K562 (cell line): ENCODE measurements at regions not wholly inside any gene's neighbourhood (a gene's known extent, or its start where the extent isn't known, plus 50 kb on each side); places are given as distances from the start of the nearest gene placed in this dataset.

Source experiments
- ARID3B ChIP-seq: fragments of 250-450 bp; sonication (Bioruptor Pico); IDR thresholded peaks from 2 replicates; pipeline ENCODE4 v1.4.0; 2020; ENCODE audit warnings: borderline replicate concordance
- ATF3 ChIP-seq, 2 experiments: fragments of 450-650 bp in 1 of 2; sonication (generic) in 1 of 2; formaldehyde crosslinking in 1 of 2; IDR thresholded peaks in 1 of 2; conservative IDR thresholded peaks in 1 of 2; 2 replicates each; pipeline versions ENCODE4 v1.6.1 to v1.8.1; 2016 to 2023; ENCODE audit warnings: mild to moderate bottlenecking in 2 of 2, moderate library complexity in 2 of 2, inconsistent platforms in 1 of 2, missing genetic modification reagents in 1 of 2
- CBX2 ChIP-seq: fragments of 200-600 bp; sonication (generic); IDR thresholded peaks from one replicate; pipeline ENCODE4 v1.6.1; 2012; ENCODE audit warnings: mild to moderate bottlenecking, low read length, inconsistent platforms; ENCODE audit not compliant: insufficient read depth, poor library complexity, severe bottlenecking
- CREM ChIP-seq: IDR thresholded peaks from 2 replicates; pipeline ENCODE4 v1.6.1; 2014; ENCODE audit warnings: antibody characterized with exemption, low read depth
- CXXC5 ChIP-seq: fragments of 250-450 bp; sonication (Bioruptor Pico); IDR thresholded peaks from 2 replicates; pipeline ENCODE4 v1.8.0; 2022; ENCODE audit warnings: inconsistent platforms, mild to moderate bottlenecking, moderate library complexity
- DPF2 ChIP-seq: fragments of 450-650 bp; IDR thresholded peaks from 2 replicates; pipeline ENCODE4 v1.6.1; 2016
- FOS ChIP-seq: IDR thresholded peaks from 3 replicates; pipeline ENCODE4 v1.6.1; 2011; ENCODE audit not compliant: insufficient read length; ENCODE audit errors: extremely low read depth
- FUS ChIP-seq: fragments of 200-400 bp; formaldehyde crosslinking; optimal IDR thresholded peaks from 2 replicates; pipeline ENCODE3; 2017; ENCODE audit warnings: low read depth, low read length
- JUN ChIP-seq, 2 experiments: sonication (generic) in 1 of 2; formaldehyde crosslinking in 1 of 2; IDR thresholded peaks; 2 replicates each; pipeline versions ENCODE4 v1.6.1 to v1.8.0; 2012 to 2022; ENCODE audit warnings: borderline replicate concordance in 2 of 2, mild to moderate bottlenecking in 2 of 2, improper control_type of control experiment in 1 of 2, low read depth in 1 of 2, low read length in 1 of 2, missing genetic modification reagents in 1 of 2
- JUND ChIP-seq, 2 experiments: IDR thresholded peaks; 2 replicates in 1 of 2; 3 replicates in 1 of 2; pipeline ENCODE4 v1.6.1; 2011; ENCODE audit warnings: borderline replicate concordance in 2 of 2, low read depth in 2 of 2, low read length in 2 of 2, improper control_type of control experiment in 1 of 2, missing biosample characterization in 1 of 2, missing genetic modification characterization in 1 of 2, missing genetic modification reagents in 1 of 2
- KLF6 ChIP-seq: fragments of 250-450 bp; sonication (Bioruptor Pico); IDR thresholded peaks from 2 replicates; pipeline ENCODE4 v1.4.0; 2020; ENCODE audit warnings: mild to moderate bottlenecking, moderate library complexity, borderline replicate concordance
- LEF1 ChIP-seq: fragments of 450-650 bp; IDR thresholded peaks from 2 replicates; pipeline ENCODE4 v1.6.1; 2016; ENCODE audit warnings: mild to moderate bottlenecking
- MYBL2 ChIP-seq, 2 experiments: fragments of 450-650 bp in 1 of 2; sonication (generic) in 1 of 2; formaldehyde crosslinking in 1 of 2; IDR thresholded peaks; 2 replicates each; pipeline versions ENCODE4 v1.6.1 to v1.8.1; 2017 to 2022; ENCODE audit warnings: borderline replicate concordance in 1 of 2, inconsistent platforms in 1 of 2, low read depth in 1 of 2, mild to moderate bottlenecking in 1 of 2, missing genetic modification reagents in 1 of 2, moderate library complexity in 1 of 2
- NR2C2 ChIP-seq, 2 experiments: fragments of 200-800 bp in 1 of 2; sonication (Bioruptor generic) in 1 of 2; sonication (generic) in 1 of 2; formaldehyde crosslinking in 1 of 2; IDR thresholded peaks; 2 replicates each; pipeline versions ENCODE4 v1.6.1 to v1.8.0; 2016 to 2022; ENCODE audit warnings: mild to moderate bottlenecking in 1 of 2, missing compliant biosample characterization in 1 of 2, missing genetic modification characterization in 1 of 2, missing genetic modification reagents in 1 of 2
- PATZ1 ChIP-seq: fragments of 250-450 bp; sonication (Bioruptor Pico); IDR thresholded peaks from 2 replicates; pipeline ENCODE4 v1.5.0; 2020; ENCODE audit warnings: mild to moderate bottlenecking, borderline replicate concordance
- TBL1XR1 ChIP-seq, 2 experiments: IDR thresholded peaks; 2 replicates each; pipeline ENCODE4 v1.6.1; 2012; ENCODE audit warnings: improper control_type of control experiment in 2 of 2, low read length in 2 of 2, mild to moderate bottlenecking in 1 of 2
- YY1 ChIP-seq, 3 experiments: IDR thresholded peaks; 2 replicates each; pipeline ENCODE4 v1.6.1; 2011; ENCODE audit warnings: low read length in 2 of 3, mild to moderate bottlenecking in 2 of 3, moderate library complexity in 2 of 3, borderline replicate concordance in 1 of 3, control low read depth in 1 of 3, low read depth in 1 of 3; ENCODE audit not compliant: insufficient read depth in 3 of 3, insufficient replicate concordance in 2 of 3, control insufficient read depth in 1 of 3, insufficient read length in 1 of 3; ENCODE audit errors: extremely low read depth in 1 of 3
- ZEB2 ChIP-seq: fragments of 450-650 bp; IDR thresholded peaks from 2 replicates; pipeline ENCODE4 v1.6.1; 2016
- ZFPM2 ChIP-seq: fragments of 250-450 bp; sonication (Bioruptor Pico); IDR thresholded peaks from 2 replicates; pipeline ENCODE4 v1.5.1; 2022; ENCODE audit warnings: mild to moderate bottlenecking
- ZNF175 ChIP-seq: fragments of 200-800 bp; sonication (Bioruptor generic); IDR thresholded peaks from 2 replicates; pipeline ENCODE4 v1.6.1; 2016; ENCODE audit warnings: low read depth, mild to moderate bottlenecking, missing genetic modification characterization, missing compliant biosample characterization
- ZNF347 ChIP-seq: fragments of 450-650 bp; formaldehyde crosslinking; IDR thresholded peaks from 2 replicates; pipeline ENCODE4 v1.4.0; 2020; ENCODE audit warnings: low read depth, mild to moderate bottlenecking, moderate library complexity

GRCh38 chr20:56987986-56988385, 278.5 kb downstream of the BMP7 start (continued):
- no peak for TF ChIP-seq ARID3B (CRISPR knock-in tag)
- peak; percentile 10 for TF ChIP-seq FOS
- 0 out of 2 replicates have a peak, but pooled peaks have one; percentile 42 for TF ChIP-seq JUN (IDR thresholded peaks at IDR 0.05; ENCODE audit: borderline replicate concordance, low read depth, low read length)
- no peak for TF ChIP-seq JUN (CRISPR knock-in tag; IDR thresholded peaks at IDR 0.05; ENCODE audit: borderline replicate concordance)
- TF ChIP-seq DPF2: peak; percentile 58; the same call in 1 of the 2 replicates
- TF ChIP-seq MYBL2 (IDR thresholded peaks at IDR 0.05; ENCODE audit: low read depth): no peak
- no peak for TF ChIP-seq MYBL2 (CRISPR knock-in tag; IDR thresholded peaks at IDR 0.05; ENCODE audit: borderline replicate concordance)
- TF ChIP-seq ZEB2: no peak
- TF ChIP-seq ZNF347 (CRISPR knock-in tag): no peak
- TF ChIP-seq YY1 (IDR thresholded peaks at IDR 0.05; ENCODE audit: borderline replicate concordance in 1 of 3, control insufficient read depth in 1 of 3, extremely low read depth in 1 of 3, insufficient read depth in 3 of 3, insufficient read length in 1 of 3, insufficient replicate concordance in 2 of 3, low read depth in 1 of 3, low read length in 2 of 3): peak in 1 of 3 experiments; percentile 51
- TF ChIP-seq CBX2: no peak
- no peak for TF ChIP-seq ZFPM2
- TF ChIP-seq TBL1XR1 (IDR thresholded peaks at IDR 0.05; ENCODE audit: low read length in 2 of 2): no peak
- TF ChIP-seq ATF3 (IDR thresholded peaks at IDR 0.05): peak; percentile 29; the same call in 1 of the 2 replicates
- TF ChIP-seq ATF3 (CRISPR knock-in tag; conservative IDR thresholded peaks at IDR 0.05): no peak
- peak; percentile 38; the same call in 1 of the 2 replicates for TF ChIP-seq CREM
- 0 out of 2 replicates have a peak, but pooled peaks have one; percentile 17 for TF ChIP-seq CXXC5 (CRISPR knock-in tag)
- TF ChIP-seq NR2C2 (CRISPR knock-in tag; IDR thresholded peaks at IDR 0.05): no peak
- no peak for TF ChIP-seq NR2C2 (tag; IDR thresholded peaks at IDR 0.05)
- peak; percentile 85 for TF ChIP-seq JUND (IDR thresholded peaks at IDR 0.05; ENCODE audit: borderline replicate concordance, low read depth, low read length)
- peak; percentile 80; the same call in 1 of the 3 replicates for TF ChIP-seq JUND (tag; IDR thresholded peaks at IDR 0.05; ENCODE audit: borderline replicate concordance, low read depth, low read length)
- TF ChIP-seq ZNF175: no peak
- no peak for TF ChIP-seq PATZ1 (CRISPR knock-in tag)
- TF ChIP-seq KLF6 (CRISPR knock-in tag): no peak
- TF ChIP-seq LEF1: no peak
- no peak for TF ChIP-seq FUS
